K562 (cell line): ENCODE measurements at regions not wholly inside any gene's neighbourhood (a gene's known extent, or its start where the extent isn't known, plus 50 kb on each side); places are given as distances from the start of the nearest gene placed in this dataset.

Experiments used
- ATAC-seq: fragments of 200-7000 bp; cut with Tn5 transposase; 3 replicates; pipeline ENCODE4 v1.9.1; 2020; ENCODE audit warnings: moderate library complexity
- BruUV-seq: library from RNA; stranded (reverse); fragments of 400-500 nt; replicated peaks from 2 replicates; lab custom pipeline; 2021; lab: Mats Ljungman, UMichigan
- CTCF ChIA-PET: fragments of 300-600 bp; formaldehyde crosslinking; extraction: SDS; loops from one replicate; lab custom pipeline; 2021; ENCODE audit warnings: low intra/inter-chr PET ratio; lab: Yijun Ruan, JAX
- POLR2A ChIA-PET: fragments of 300-600, 350-650 bp; sonication (Branson Sonifier 250); formaldehyde crosslinking; extraction: SDS; loops from one replicate; lab custom pipeline; 2021; ENCODE audit warnings: antibody characterized with exemption, inconsistent platforms; lab: Yijun Ruan, JAX
- DNase-seq, 4 experiments: peaks; one replicate each; pipeline versions ENCODE4 v3.0.0 to v3.0.0-alpha.2; 2011 to 2018; ENCODE audit warnings: low spot score in 3 of 4, mixed read lengths in 3 of 4; ENCODE audit errors: extremely low read depth in 1 of 4
- FAIRE-seq: peaks from 2 replicates; lab custom pipeline; 2011; peaks lifted over from hg19 to GRCh38; lab: Jason Lieb, UNC
- H2AFZ ChIP-seq: 2 replicates; pipeline ENCODE4 v1.6.0; 2011; ENCODE audit warnings: low read depth, low read length, control low read depth, inconsistent platforms
- H3K27ac ChIP-seq: fragments of 200-600 bp; 3 replicates; pipeline ENCODE4 v1.8.0; 2011; ENCODE audit warnings: low read depth, mild to moderate bottlenecking, control low read depth, inconsistent platforms, low read length, moderate library complexity, mixed read lengths; ENCODE audit errors: extremely low read depth
- H3K27me3 ChIP-seq, 2 experiments: fragments of 300-600 bp in 1 of 2; 2 replicates in 1 of 2; 3 replicates in 1 of 2; pipeline versions ENCODE4 v1.6.0 to v1.8.0; 2011; ENCODE audit warnings: inconsistent platforms in 2 of 2, low read length in 2 of 2, mild to moderate bottlenecking in 1 of 2, mixed read lengths in 1 of 2, moderate library complexity in 1 of 2; ENCODE audit not compliant: control insufficient read depth in 2 of 2, insufficient read depth in 2 of 2
- H3K36me3 ChIP-seq: fragments of 300-600 bp; 3 replicates; pipeline ENCODE4 v1.8.0; 2011; ENCODE audit warnings: mild to moderate bottlenecking, low read length, inconsistent platforms; ENCODE audit not compliant: control insufficient read depth, insufficient read depth
- H3K4me1 ChIP-seq, 2 experiments: fragments of 200-600 bp in 1 of 2; replicated peaks in 1 of 2; 2 replicates in 1 of 2; 3 replicates in 1 of 2; pipeline versions ENCODE4 v1.5.1 to v1.8.0; 2011; ENCODE audit warnings: inconsistent platforms in 2 of 2, low read length in 2 of 2, mild to moderate bottlenecking in 1 of 2, mixed read lengths in 1 of 2, moderate library complexity in 1 of 2; ENCODE audit not compliant: control insufficient read depth in 2 of 2, insufficient read depth in 2 of 2
- H3K4me2 ChIP-seq: 2 replicates; pipeline ENCODE4 v1.6.1; 2011; ENCODE audit warnings: low read length, control low read depth, inconsistent platforms, mixed read lengths; ENCODE audit not compliant: insufficient read depth
- H3K4me3 ChIP-seq: fragments of 200-600 bp; sonication (generic), shearing (Covaris generic); 2 replicates; pipeline ENCODE4 v1.5.1; 2016; ENCODE audit warnings: control low read depth, inconsistent platforms
- H3K79me2 ChIP-seq: fragments of 200-600 bp; 3 replicates; pipeline ENCODE4 v1.8.0; 2011; ENCODE audit warnings: low read length, inconsistent platforms; ENCODE audit not compliant: control insufficient read depth, insufficient read depth
- H3K9ac ChIP-seq, 2 experiments: 2 replicates each; pipeline versions ENCODE4 v1.6.0 to v1.6.1; 2011; ENCODE audit warnings: low read depth in 2 of 2, low read length in 2 of 2, control low read depth in 1 of 2, inconsistent platforms in 1 of 2, mild to moderate bottlenecking in 1 of 2, mixed read lengths in 1 of 2; ENCODE audit not compliant: insufficient read depth in 1 of 2
- H3K9me1 ChIP-seq: one replicate; pipeline ENCODE4 v1.6.0; 2011; ENCODE audit warnings: inconsistent platforms, mild to moderate bottlenecking, low read length, moderate library complexity; ENCODE audit not compliant: control insufficient read depth, insufficient read depth
- H3K9me3 ChIP-seq: replicated peaks from 2 replicates; pipeline ENCODE4 v1.5.1; 2011; ENCODE audit warnings: low read depth, low read length, inconsistent platforms; ENCODE audit not compliant: control insufficient read depth, insufficient read depth
- H4K20me1 ChIP-seq: replicated peaks from 2 replicates; pipeline ENCODE4 v1.6.1; 2011; ENCODE audit warnings: low read length, inconsistent platforms, mixed read lengths; ENCODE audit not compliant: control insufficient read depth, insufficient read depth
- MBD2 ChIP-seq: sonication (generic); IDR thresholded peaks from 2 replicates; pipeline ENCODE4 v1.6.1; 2016; ENCODE audit warnings: low read depth, borderline replicate concordance
- SMAD4 ChIP-seq: fragments of 250-450 bp; sonication (Bioruptor Pico); conservative IDR thresholded peaks from 2 replicates; pipeline ENCODE4 v1.8.0; 2021; ENCODE audit warnings: inconsistent platforms, mild to moderate bottlenecking, moderate library complexity
- TEAD2 ChIP-seq: fragments of 450-650 bp; IDR thresholded peaks from 2 replicates; pipeline ENCODE4 v1.6.1; 2016; ENCODE audit warnings: missing genetic modification characterization, control low read depth, missing compliant biosample characterization
- ZNF699 ChIP-seq: fragments of 250-450 bp; sonication (Bioruptor Pico); IDR thresholded peaks from 2 replicates; pipeline ENCODE4 v1.8.0; 2021; ENCODE audit warnings: mild to moderate bottlenecking, moderate library complexity; ENCODE audit not compliant: insufficient replicate concordance
- WGBS: fragments of 100-300 bp; shearing (Covaris generic); methylation state at CpG from one replicate; pipeline ENCODE4 v1.1.6; 2016; ENCODE audit warnings: low coverage, mixed read lengths; ENCODE audit not compliant: insufficient coverage; ENCODE audit errors: missing lambda C conversion rate; 5-methylcytosine and 5-hydroxymethylcytosine counted together
- in situ Hi-C: fragments of 300-500 bp; cut with MboI; formaldehyde crosslinking; loops from 4 replicates; pipeline ENCODE4 v1.15.0; 2018; ENCODE audit warnings: inconsistent platforms, mixed read lengths
- intact Hi-C: fragments of 100-400 bp; cut with micrococcal nuclease; formaldehyde crosslinking; loops from 2 replicates; pipeline ENCODE4 v1.14.2; 2022
- TF ChIP-seq, protein P1 (sequence below), 2 experiments: fragments of 450-650 bp in 1 of 2; sonication (generic) in 1 of 2; formaldehyde crosslinking in 1 of 2; IDR thresholded peaks; 2 replicates each; pipeline versions ENCODE4 v1.7.1 to v1.9.0; 2016 to 2022; ENCODE audit warnings: inconsistent platforms in 1 of 2, mild to moderate bottlenecking in 1 of 2, missing genetic modification reagents in 1 of 2
- TF ChIP-seq, protein P2 (sequence below): sonication (generic); formaldehyde crosslinking; IDR thresholded peaks from 2 replicates; pipeline ENCODE4 v1.8.0; 2023; ENCODE audit warnings: mild to moderate bottlenecking, missing genetic modification reagents
- TF ChIP-seq, protein P3 (sequence below): fragments of 250-450 bp; sonication (Bioruptor Pico); IDR thresholded peaks from 2 replicates; pipeline ENCODE4 v1.5.0; 2020; ENCODE audit warnings: mild to moderate bottlenecking, borderline replicate concordance

DNA sequence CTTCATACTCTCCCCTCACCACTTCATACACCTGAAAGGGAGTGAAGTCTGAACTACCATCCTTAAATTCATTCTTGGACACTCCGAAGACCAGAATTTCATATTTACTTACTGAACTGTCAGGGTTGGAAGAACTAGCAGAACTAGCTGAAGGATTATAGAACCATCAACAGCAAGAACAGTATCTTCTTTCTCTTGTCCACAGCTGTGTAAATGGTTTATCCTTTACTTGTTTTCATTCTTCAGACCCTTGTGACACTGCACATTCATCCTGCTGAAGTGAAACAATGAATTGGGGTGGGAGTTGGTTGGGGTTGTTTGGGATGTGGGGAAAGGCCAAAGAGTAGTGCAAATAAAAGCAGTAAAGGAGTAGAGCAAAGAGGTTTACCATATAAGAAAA, 350.9 kb downstream of the ZIC1 start:
- no peak for DNase-seq
- no peak for FAIRE-seq
- POLR2A ChIA-PET = no interaction called here
- Histone ChIP-seq H3K79me2 (no peaks in the 10 kb centered on the region), H3K4me1 (no peaks in the 10 kb centered on the region), H2AFZ (no peak overlapping the region), H3K27me3 (no peaks in the 10 kb centered on the region), H3K9ac (no peak overlapping the region), H4K20me1 (no peaks in the 10 kb centered on the region), H3K9me1 (no peaks in the 10 kb centered on the region), H3K4me3 (no peak overlapping the region), H3K4me2 (no peak overlapping the region), H3K9me3 (no peaks in the 10 kb centered on the region; the same call in 1 of the 2 replicates), H3K27ac (no peak overlapping the region), H3K36me3 (no peaks in the 10 kb centered on the region)
- CTCF ChIA-PET = no interaction called here
- intact Hi-C loops = no loop called here
- no peak for TF ChIP-seq MBD2
- TF ChIP-seq TEAD2 (tag) = no peak
- no peak for TF ChIP-seq ZNF699 (CRISPR knock-in tag)
- TF ChIP-seq, protein P1, sequence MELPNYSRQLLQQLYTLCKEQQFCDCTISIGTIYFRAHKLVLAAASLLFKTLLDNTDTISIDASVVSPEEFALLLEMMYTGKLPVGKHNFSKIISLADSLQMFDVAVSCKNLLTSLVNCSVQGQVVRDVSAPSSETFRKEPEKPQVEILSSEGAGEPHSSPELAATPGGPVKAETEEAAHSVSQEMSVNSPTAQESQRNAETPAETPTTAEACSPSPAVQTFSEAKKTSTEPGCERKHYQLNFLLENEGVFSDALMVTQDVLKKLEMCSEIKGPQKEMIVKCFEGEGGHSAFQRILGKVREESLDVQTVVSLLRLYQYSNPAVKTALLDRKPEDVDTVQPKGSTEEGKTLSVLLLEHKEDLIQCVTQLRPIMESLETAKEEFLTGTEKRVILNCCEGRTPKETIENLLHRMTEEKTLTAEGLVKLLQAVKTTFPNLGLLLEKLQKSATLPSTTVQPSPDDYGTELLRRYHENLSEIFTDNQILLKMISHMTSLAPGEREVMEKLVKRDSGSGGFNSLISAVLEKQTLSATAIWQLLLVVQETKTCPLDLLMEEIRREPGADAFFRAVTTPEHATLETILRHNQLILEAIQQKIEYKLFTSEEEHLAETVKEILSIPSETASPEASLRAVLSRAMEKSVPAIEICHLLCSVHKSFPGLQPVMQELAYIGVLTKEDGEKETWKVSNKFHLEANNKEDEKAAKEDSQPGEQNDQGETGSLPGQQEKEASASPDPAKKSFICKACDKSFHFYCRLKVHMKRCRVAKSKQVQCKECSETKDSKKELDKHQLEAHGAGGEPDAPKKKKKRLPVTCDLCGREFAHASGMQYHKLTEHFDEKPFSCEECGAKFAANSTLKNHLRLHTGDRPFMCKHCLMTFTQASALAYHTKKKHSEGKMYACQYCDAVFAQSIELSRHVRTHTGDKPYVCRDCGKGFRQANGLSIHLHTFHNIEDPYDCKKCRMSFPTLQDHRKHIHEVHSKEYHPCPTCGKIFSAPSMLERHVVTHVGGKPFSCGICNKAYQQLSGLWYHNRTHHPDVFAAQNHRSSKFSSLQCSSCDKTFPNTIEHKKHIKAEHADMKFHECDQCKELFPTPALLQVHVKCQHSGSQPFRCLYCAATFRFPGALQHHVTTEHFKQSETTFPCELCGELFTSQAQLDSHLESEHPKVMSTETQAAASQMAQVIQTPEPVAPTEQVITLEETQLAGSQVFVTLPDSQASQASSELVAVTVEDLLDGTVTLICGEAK (IDR thresholded peaks at IDR 0.05) = no peak
- TF ChIP-seq, protein P1 (CRISPR knock-in tag; IDR thresholded peaks at IDR 0.05) = no peak
- TF ChIP-seq, protein P2, sequence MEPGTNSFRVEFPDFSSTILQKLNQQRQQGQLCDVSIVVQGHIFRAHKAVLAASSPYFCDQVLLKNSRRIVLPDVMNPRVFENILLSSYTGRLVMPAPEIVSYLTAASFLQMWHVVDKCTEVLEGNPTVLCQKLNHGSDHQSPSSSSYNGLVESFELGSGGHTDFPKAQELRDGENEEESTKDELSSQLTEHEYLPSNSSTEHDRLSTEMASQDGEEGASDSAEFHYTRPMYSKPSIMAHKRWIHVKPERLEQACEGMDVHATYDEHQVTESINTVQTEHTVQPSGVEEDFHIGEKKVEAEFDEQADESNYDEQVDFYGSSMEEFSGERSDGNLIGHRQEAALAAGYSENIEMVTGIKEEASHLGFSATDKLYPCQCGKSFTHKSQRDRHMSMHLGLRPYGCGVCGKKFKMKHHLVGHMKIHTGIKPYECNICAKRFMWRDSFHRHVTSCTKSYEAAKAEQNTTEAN = no peak
- TF ChIP-seq, protein P3, sequence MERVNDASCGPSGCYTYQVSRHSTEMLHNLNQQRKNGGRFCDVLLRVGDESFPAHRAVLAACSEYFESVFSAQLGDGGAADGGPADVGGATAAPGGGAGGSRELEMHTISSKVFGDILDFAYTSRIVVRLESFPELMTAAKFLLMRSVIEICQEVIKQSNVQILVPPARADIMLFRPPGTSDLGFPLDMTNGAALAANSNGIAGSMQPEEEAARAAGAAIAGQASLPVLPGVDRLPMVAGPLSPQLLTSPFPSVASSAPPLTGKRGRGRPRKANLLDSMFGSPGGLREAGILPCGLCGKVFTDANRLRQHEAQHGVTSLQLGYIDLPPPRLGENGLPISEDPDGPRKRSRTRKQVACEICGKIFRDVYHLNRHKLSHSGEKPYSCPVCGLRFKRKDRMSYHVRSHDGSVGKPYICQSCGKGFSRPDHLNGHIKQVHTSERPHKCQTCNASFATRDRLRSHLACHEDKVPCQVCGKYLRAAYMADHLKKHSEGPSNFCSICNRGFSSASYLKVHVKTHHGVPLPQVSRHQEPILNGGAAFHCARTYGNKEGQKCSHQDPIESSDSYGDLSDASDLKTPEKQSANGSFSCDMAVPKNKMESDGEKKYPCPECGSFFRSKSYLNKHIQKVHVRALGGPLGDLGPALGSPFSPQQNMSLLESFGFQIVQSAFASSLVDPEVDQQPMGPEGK (CRISPR knock-in tag) = no peak
- TF ChIP-seq SMAD4 = no peak
- BruUV-seq = no TSS peak
- 11% methylated on average over 1 of the region's 1 CpG for WGBS
- in situ Hi-C loops = no loop called here
- no peak for ATAC-seq
